ENCODE measurements at regions not wholly inside any gene's neighbourhood (a gene's known extent, or its start where the extent isn't known, plus 50 kb on each side); places are given as distances from the start of the nearest gene placed in this dataset.
"Not testable (repeated sequence)": the region's sequence is repeated elsewhere in the genome, so short reads cannot be mapped to it uniquely, and the experiment has no call there.

DNA sequence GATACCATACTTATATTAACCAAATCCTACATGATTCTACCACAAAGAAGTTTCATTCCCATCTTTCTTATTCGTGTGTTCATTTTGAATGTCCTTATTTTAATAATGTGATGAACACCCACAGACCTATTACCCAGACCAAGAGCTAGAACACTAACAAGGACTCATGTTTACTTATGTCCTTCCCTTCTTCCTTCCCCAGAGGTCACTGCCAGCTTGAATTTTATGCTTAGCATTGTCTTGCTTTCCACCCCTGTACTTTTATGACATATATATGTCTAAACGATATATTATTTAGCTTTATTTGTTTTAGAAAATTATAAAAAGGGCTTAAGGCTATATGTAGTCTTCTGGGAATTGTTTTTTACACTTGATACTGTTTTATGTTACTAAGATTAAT, 238.6 kb downstream of the LRIG3 start:
- H3K27ac ChIP-seq = no peak overlapping the region
- H3K27me3 ChIP-seq = no peaks in the 10 kb centered on the region
- H3K36me3 ChIP-seq = no peaks in the 10 kb centered on the region
- no peaks in the 10 kb centered on the region for H3K4me1 ChIP-seq
- intact Hi-C loops (cut with DNase I; ENCODE audit: low total_unique reads) = no loop called here
- H3K9me3 ChIP-seq = peaks cover 3 to 16% (median 3%) of the 10 kb centered on the region in 3 donors
- TF ChIP-seq, protein P1, sequence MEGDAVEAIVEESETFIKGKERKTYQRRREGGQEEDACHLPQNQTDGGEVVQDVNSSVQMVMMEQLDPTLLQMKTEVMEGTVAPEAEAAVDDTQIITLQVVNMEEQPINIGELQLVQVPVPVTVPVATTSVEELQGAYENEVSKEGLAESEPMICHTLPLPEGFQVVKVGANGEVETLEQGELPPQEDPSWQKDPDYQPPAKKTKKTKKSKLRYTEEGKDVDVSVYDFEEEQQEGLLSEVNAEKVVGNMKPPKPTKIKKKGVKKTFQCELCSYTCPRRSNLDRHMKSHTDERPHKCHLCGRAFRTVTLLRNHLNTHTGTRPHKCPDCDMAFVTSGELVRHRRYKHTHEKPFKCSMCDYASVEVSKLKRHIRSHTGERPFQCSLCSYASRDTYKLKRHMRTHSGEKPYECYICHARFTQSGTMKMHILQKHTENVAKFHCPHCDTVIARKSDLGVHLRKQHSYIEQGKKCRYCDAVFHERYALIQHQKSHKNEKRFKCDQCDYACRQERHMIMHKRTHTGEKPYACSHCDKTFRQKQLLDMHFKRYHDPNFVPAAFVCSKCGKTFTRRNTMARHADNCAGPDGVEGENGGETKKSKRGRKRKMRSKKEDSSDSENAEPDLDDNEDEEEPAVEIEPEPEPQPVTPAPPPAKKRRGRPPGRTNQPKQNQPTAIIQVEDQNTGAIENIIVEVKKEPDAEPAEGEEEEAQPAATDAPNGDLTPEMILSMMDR (IDR thresholded peaks at IDR 0.05) = no peak
- DNase-seq = no peak
- H3K4me3 ChIP-seq = no peak overlapping the region

GRCh38 chr12:58695263-58695662, 225.0 kb downstream of the LRIG3 start:
- TF ChIP-seq, protein P1 (IDR thresholded peaks at IDR 0.05) = no peak
- no peaks in the 10 kb centered on the region for H3K27me3 ChIP-seq
- H3K4me1 ChIP-seq = peaks cover 0 to 7% (median 0%) of the 10 kb centered on the region in 4 donors
- no peak overlapping the region for H3K4me3 ChIP-seq
- DNase-seq = no peak
- H3K27ac ChIP-seq = no peak overlapping the region
- H3K36me3 ChIP-seq = no peaks in the 10 kb centered on the region
- peaks cover 0 to 14% (median 0%) of the 10 kb centered on the region in 3 donors for H3K9me3 ChIP-seq
- intact Hi-C loops (cut with DNase I; ENCODE audit: low total_unique reads) = no loop called here

DNA sequence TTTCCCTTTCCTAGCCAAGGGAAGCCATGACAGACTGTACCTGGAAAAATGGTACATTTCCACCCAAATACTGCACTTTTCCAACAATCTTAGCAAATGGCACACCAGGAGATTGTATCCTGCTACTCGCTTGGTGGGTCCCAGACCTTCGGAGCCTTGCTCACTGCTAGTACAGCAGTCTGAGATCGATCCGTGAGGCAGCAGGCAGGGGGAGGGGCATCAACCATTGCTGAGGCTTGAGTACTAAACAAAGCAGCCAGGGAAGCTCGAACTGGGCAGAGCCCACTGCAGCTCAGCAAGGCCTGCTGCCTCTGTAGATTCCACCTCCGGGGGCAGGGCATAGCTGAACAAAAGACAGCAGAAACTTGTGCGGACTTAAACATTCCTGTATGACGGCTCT, 218.8 kb downstream of the LRIG3 start:
- intact Hi-C loops (cut with DNase I; ENCODE audit: low total_unique reads) = no loop called here
- H3K27ac ChIP-seq = no peak overlapping the region
- peaks cover 0 to 9% (median 0%) of the 10 kb centered on the region in 3 donors for H3K9me3 ChIP-seq
- TF ChIP-seq, protein P1 (IDR thresholded peaks at IDR 0.05) = no peak
- peaks cover 0 to 7% (median 0%) of the 10 kb centered on the region in 4 donors for H3K4me1 ChIP-seq
- H3K36me3 ChIP-seq = no peaks in the 10 kb centered on the region
- H3K4me3 ChIP-seq = no peak overlapping the region
- no peaks in the 10 kb centered on the region for H3K27me3 ChIP-seq
- DNase-seq = no peak

DNA sequence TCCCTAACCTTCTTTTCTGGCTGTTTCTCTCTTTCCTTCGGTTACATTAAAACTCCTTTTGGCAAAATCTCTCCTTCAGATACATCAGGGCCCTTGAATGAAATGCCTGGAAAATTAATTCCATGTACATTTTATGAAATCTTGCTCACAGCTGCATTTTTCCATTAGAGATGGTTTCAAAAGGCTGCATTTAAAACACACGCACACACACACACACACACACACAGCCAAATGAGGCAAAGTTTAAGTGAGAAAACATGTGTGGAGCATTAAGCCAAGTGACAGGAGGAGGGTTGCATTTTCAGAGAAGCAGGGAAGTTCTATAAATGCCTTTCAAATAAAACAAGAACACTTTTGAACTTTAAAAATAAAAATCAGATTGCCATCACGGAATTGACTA, 216.4 kb downstream of the LRIG3 start:
- Histone ChIP-seq H3K27ac (no peak overlapping the region), H3K27me3 (no peaks in the 10 kb centered on the region), H3K36me3 (no peaks in the 10 kb centered on the region), H3K9me3 (peaks cover 0 to 10% (median 0%) of the 10 kb centered on the region in 3 donors), H3K4me3 (no peak overlapping the region), H3K4me1 (peaks cover 0 to 7% (median 0%) of the 10 kb centered on the region in 4 donors)
- TF ChIP-seq, protein P1 (IDR thresholded peaks at IDR 0.05) = no peak
- no peak for DNase-seq
- intact Hi-C loops (cut with DNase I; ENCODE audit: low total_unique reads) = no loop called here

GRCh38 chr12:58704770-58705169, 215.5 kb downstream of the LRIG3 start:
- H3K4me3 ChIP-seq; H3K36me3 ChIP-seq; H3K27ac ChIP-seq; H3K4me1 ChIP-seq; H3K27me3 ChIP-seq; DNase-seq; intact Hi-C loops (cut with DNase I; ENCODE audit: low total_unique reads): not testable (repeated sequence)
- peaks cover 0 to 11% (median 0%) of the 10 kb centered on the region in 3 donors for H3K9me3 ChIP-seq

DNA sequence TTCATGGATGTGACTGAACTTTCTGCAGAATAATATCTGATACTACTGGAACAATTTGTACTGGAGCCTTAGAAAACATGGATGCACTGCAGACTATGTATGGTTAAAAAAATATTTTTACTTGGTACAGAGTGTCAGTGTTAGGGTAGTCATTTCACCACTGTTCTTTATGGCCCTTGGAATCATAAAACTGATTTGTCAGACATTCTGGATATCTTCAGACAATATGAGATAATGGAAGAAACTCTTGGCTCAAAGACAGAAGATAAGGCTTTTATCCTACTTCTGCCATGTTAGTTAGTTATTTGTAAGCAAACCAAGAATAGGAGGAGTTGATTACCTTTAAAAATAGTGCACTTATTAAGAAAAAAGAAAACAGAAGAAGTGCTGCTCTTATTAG, 209.4 kb downstream of the LRIG3 start:
- TF ChIP-seq, protein P1 (IDR thresholded peaks at IDR 0.05) = no peak
- Histone ChIP-seq H3K36me3 (no peaks in the 10 kb centered on the region), H3K4me3 (no peak overlapping the region), H3K27ac (no peak overlapping the region), H3K4me1 (peaks cover 0 to 12% (median 1%) of the 10 kb centered on the region in 4 donors), H3K27me3 (no peaks in the 10 kb centered on the region), H3K9me3 (peaks cover 0 to 15% (median 0%) of the 10 kb centered on the region in 3 donors)
- DNase-seq = no peak
- intact Hi-C loops (cut with DNase I; ENCODE audit: low total_unique reads) = no loop called here
